NCI-H524 treated with DMSO at 0.1 percent for 48 hours (cell line): ENCODE measurements at regions not wholly inside any gene's neighbourhood (a gene's known extent, or its start where the extent isn't known, plus 50 kb on each side); places are given as distances from the start of the nearest gene placed in this dataset.
"Not testable (repeated sequence)": the region's sequence is repeated elsewhere in the genome, so short reads cannot be mapped to it uniquely, and the experiment has no call there.

ENCODE experiments used
- DNase-seq: peaks from one replicate; lab custom pipeline; 2025; lab: John Stamatoyannopoulos, UW

DNA sequence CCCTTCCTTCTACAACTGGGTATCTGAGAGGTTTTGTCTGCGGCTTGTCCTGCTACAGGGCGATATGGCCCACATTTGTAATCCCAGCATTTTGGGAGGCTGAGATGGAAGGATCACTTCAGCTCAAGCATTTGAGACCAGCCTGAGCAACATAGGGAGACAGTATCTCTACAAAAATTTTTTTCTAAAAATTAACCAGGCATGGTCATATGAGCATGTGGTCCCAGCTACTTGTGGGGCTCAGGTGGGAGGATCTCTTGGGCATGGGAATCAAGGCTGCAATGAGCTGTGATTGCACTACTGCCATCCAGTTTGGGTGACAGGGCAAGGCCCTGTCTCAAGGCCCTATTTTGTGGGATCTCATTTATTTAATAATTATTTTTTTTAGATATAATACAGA is 420.6 kb upstream of the PABPC4L start:
- DNase-seq: no peak

GRCh38 chr4:134621715-134622114 is 420.1 kb upstream of the PABPC4L start:
- DNase-seq: not testable (repeated sequence)

DNA sequence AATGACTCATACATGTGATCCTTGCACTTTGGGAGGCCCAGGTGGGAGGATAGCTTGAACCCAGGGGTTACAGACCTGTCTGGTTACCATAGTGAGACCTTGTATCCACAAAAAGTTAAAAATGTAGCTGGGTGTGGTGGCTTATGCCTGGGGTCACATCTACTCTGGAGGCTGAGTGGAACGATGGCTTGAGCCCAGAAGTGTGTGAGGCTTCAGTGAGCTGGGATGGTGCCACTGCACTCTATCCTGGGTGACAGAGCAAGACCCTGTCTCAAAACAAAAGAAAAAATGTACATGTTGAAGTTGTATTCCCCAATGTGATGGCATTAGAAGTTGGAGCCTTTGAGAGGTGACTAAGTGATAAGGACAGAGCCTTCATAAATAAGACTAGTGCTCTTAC is 409.4 kb upstream of the PABPC4L start:
- DNase-seq: no peak

DNA sequence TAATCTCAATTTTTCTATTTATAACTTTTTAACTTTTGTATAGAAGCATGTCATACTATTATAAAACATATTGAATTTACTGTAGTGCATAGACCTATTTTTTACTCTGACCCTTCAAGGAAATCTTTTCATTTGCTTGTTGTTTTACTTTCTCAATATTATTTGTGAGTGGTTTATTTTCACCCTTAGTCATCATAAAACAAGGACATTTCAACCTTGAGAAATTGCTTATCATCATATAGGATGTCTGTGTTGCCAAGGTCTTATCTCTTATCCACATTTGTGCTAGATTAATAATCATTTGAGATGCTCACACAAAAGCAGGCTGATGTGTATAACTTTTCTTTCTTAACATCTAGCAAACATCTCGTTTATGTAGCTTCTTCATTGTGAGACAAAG is 408.6 kb upstream of the PABPC4L start:
- no peak for DNase-seq

- DNase-seq: no peak
These were observed 400.1 kb upstream of the PABPC4L start for GRCh38 chr4:134601706-134602105.

DNA sequence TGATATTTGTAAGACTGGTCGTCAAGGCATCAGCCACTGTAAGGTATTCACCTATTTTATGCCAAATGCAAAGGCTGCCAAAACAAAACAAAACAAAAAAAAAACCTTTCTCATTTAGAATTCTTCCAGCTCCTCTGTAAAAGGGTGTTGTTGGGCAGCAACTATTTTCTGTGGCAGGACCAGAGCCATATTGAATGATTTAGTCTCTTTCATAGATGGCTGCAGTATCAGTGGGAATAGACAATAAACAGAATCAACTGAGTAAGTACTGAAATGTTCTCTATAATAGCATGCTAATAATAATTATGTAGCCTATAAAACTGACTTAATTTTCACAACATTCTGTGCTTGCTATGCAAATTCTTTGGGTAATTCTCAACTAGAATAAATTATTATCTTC is 389.7 kb upstream of the PABPC4L start:
- DNase-seq: no peak

DNA sequence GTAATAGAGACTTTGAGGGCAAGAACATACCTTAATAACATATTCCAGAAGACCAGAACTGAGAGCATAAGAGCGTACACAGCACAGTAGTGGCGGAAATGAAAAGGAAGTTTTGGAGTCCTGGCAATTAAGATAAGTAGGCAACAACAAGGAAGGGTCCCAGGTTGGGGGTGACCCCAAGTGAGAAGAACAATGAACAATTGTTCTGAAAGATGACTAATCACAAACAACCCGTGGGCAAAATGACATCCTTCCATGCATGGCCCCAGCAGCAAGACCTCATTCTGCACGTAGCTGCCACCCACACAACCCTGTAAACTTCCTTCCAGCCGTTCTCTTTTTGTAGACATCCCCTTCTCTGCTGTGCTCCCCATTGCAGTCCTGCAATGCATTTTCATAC is 384.4 kb upstream of the PABPC4L start:
- DNase-seq: no peak

DNA sequence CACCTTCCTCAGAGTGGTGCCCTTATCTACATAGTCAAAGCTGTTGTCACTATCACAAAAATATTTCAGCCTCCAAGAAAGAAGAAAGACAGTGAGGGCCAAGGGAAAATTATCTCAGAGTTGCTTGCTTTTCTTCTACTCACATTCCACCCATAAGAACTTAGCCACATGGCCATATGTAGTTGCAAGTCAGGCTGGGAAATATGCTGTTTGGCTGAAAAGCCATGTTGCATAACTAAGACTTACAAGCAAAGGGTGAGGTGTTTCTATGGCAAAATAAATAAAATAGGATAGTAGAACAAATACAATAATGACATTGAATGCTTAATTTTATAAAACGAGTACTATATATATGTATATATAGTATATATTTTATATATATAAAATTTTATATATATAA is 365.9 kb upstream of the PABPC4L start:
- no peak for DNase-seq

DNA sequence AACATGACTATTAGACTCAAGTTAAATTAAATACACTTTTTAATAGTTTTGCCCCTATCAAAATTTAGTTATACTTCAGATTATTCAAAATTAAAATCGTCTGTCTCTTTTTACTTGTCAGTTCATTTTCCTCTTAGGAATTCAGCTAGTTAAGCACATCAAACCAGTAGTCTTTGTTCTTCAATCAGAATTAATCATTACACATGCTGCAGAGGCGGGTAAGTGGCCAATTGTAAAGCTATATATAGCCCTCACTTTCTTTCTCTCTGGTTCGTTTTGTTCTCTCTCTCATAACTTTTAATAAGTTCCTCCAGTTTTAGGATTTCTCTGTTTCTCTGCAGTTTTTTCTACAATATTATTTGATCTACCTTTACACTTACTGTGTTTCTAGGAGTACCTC is 359.1 kb upstream of the PABPC4L start:
- DNase-seq: no peak

GRCh38 chr4:134552063-134552462 is 350.5 kb upstream of the PABPC4L start:
- no peak for DNase-seq

DNA sequence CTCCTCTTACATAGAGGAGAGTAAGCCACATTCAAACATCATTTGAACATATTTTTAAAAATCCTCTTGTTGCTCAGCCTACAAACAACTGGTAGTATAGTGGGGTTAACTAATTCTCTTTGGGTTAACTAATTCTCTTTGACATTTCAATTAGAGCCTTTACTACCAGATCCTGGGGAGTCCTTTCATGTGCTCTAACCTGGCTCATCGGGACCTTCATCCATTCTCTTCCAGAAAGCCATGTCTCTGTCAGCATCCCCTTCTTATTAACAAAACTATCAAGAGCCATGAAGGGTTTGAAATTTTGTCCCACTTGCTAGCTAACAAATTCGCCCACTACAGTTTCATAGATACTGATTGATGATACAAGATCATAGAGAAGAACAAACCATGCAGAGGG is 349.8 kb upstream of the PABPC4L start:
- DNase-seq: no peak

DNA sequence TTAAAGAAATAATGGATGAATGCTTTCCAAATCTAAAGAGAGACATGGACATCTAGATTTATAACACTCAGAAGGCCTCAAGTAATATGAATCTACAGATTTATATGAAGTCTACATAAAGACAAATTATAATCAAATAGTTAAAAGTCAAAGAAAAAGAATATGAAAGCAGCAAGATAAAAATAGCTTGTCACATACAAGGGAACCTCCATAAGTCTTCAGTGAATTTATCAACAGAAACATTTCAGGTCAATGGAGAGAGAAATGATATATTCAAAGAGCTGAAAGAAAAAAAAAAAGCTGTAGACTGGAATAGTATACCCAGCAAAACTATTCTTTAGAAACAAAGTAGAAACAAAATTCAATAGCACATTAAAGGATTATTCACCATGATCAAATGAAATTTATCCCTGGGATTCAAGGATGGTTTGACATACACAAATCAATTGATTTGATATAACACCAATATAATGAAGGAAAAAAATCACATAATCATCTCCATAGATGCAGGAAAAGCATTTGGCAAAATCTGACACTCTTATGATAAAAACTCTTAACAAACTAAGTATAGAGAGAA is 346.6 kb upstream of the PABPC4L start:
- DNase-seq: no peak

- DNase-seq: no peak
These were observed 344.7 kb upstream of the PABPC4L start for GRCh38 chr4:134546279-134546678.

- no peak for DNase-seq
These were observed 342.7 kb upstream of the PABPC4L start for GRCh38 chr4:134544303-134544770.

GRCh38 chr4:134540588-134540987 is 339.0 kb upstream of the PABPC4L start:
- no peak for DNase-seq

DNA sequence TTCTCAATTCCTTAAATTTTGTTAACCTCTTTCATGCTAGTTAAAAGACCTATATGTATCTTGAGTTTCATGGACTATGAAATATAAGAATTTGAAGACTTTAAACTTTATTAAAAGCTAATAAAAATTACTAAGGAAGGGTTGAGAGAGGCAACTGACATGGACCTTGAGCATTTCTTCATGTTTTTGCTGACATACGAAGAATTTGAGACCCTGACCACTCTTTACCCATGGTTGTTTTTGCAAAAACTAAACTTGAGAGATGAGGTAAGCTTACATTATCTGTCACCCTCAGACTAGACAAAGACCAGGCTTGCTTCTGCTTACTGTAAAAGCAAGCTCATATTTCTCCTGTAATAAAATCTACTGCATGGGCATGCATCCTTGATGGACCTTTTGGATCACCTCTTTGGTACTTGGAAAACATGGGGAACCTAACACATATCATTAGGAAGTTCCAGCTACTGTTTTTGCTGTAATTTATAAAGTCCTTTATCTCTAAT is 338.2 kb upstream of the PABPC4L start:
- DNase-seq: no peak

- DNase-seq: no peak
These were observed 336.1 kb upstream of the PABPC4L start for GRCh38 chr4:134537701-134538100.

- DNase-seq: no peak
These were observed 331.5 kb upstream of the PABPC4L start for GRCh38 chr4:134533068-134533467.

DNA sequence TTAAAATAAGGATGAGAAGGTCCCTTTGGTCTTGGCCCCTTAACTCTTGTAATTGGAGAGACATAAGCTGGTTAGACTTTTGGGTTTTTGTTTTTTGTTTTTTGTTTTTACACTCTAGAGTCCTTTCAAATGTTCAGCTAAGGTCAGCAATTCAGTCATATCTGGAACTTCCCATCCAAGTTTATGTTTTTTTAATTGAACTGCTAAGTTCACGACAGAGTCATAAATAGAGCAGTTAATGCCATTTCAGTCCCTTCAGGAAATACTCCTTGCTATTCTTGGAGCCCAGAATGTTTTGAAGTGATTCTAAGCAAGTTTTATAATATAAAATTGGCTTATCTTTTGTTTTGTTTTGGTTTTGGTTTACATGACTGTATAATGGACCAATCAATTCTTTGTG is 329.4 kb upstream of the PABPC4L start:
- DNase-seq: no peak

DNA sequence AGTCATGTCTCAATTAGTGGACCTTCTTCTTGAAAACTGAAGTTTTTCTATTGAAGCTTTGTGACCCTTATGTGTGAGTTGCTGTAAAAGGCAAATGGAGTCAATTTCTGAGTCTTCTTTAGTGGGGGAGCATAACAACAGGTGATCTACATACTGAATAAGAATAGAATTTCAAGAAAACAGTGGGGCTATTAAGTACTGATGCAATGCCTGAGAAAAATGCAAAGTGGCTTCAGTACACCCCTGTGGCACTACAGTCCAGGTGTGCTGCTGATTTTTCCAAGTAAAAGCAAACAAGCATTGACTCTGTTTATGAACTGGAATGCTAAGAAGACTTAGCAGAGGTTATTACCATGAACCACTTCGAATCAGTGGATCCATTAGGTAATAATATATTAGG is 328.0 kb upstream of the PABPC4L start:
- no peak for DNase-seq

- DNase-seq: no peak
These were observed 317.1 kb upstream of the PABPC4L start for GRCh38 chr4:134518574-134519217.

DNA sequence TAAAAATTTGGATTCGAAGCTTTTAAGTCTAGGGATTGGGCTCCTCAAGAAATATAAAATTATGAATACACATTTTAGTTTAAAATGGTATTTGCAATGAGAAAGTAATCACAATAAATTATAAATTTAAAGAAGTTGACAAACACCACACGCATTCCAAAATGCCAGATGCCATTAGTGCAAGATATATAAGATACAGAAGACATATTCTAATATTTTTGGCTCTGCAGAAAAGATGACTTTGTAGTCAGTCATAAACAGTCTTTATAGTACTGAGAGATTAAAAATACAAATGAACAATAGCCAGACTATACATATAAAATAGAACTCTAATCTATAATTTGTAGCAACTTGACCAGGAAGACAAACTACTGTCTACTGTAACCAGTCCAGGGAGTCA is 309.0 kb upstream of the PABPC4L start:
- DNase-seq: no peak

- no peak for DNase-seq
These were observed 303.9 kb upstream of the PABPC4L start for GRCh38 chr4:134505511-134505910.
